GM23248 (cell line): ENCODE measurements at regions not wholly inside any gene's neighbourhood (a gene's known extent, or its start where the extent isn't known, plus 50 kb on each side); places are given as distances from the start of the nearest gene placed in this dataset.

Source experiments
- EZH2 ChIP-seq: fragments of 200-600 bp; sonication (generic); IDR thresholded peaks from 2 replicates; pipeline ENCODE4 v1.6.1; 2018; ENCODE audit warnings: antibody characterized with exemption, mild to moderate bottlenecking; ENCODE audit not compliant: insufficient read depth, poor library complexity, severe bottlenecking
- EZH2phosphoT487 ChIP-seq: fragments of 200-600 bp; sonication (generic); IDR thresholded peaks from 2 replicates; pipeline ENCODE4 v1.6.1; 2018; ENCODE audit warnings: antibody characterized with exemption, moderate library complexity, mild to moderate bottlenecking, low read depth; ENCODE audit not compliant: insufficient read depth

GRCh38 chr15:99863550-99864198 lies 130.4 kb upstream of the LYSMD4 start:
- no peak for TF ChIP-seq EZH2
- TF ChIP-seq EZH2phosphoT487 = no peak
